ENCODE measurements at regions not wholly inside any gene's neighbourhood (a gene's known extent, or its start where the extent isn't known, plus 50 kb on each side); places are given as distances from the start of the nearest gene placed in this dataset.

- TF ChIP-seq, protein P1, sequence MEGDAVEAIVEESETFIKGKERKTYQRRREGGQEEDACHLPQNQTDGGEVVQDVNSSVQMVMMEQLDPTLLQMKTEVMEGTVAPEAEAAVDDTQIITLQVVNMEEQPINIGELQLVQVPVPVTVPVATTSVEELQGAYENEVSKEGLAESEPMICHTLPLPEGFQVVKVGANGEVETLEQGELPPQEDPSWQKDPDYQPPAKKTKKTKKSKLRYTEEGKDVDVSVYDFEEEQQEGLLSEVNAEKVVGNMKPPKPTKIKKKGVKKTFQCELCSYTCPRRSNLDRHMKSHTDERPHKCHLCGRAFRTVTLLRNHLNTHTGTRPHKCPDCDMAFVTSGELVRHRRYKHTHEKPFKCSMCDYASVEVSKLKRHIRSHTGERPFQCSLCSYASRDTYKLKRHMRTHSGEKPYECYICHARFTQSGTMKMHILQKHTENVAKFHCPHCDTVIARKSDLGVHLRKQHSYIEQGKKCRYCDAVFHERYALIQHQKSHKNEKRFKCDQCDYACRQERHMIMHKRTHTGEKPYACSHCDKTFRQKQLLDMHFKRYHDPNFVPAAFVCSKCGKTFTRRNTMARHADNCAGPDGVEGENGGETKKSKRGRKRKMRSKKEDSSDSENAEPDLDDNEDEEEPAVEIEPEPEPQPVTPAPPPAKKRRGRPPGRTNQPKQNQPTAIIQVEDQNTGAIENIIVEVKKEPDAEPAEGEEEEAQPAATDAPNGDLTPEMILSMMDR (IDR thresholded peaks at IDR 0.05; ENCODE audit: unreplicated experiment): no peak
- Mint-ChIP-seq H3K27ac (no peak overlapping the region), H3K9me3 (ENCODE audit: low read depth) (no peaks in the 10 kb centered on the region), H3K36me3 (ENCODE audit: insufficient read depth) (no peaks in the 10 kb centered on the region), H3K4me1 (ENCODE audit: low read depth) (peaks cover 1% of the 10 kb centered on the region), H3K27me3 (no peaks in the 10 kb centered on the region), H3K4me3 (ENCODE audit: low read depth) (no peak overlapping the region)
- no peak for DNase-seq (ENCODE audit: low spot score, unreplicated experiment)
Observed at GRCh38 chr14:30303350-30303749, 255.6 kb upstream of the G2E3 start.

GRCh38 chr14:30305346-30305745 lies 253.6 kb upstream of the G2E3 start:
- Mint-ChIP-seq H3K36me3 (ENCODE audit: insufficient read depth) (no peaks in the 10 kb centered on the region), H3K9me3 (ENCODE audit: low read depth) (no peaks in the 10 kb centered on the region), H3K27me3 (no peaks in the 10 kb centered on the region), H3K27ac (no peak overlapping the region), H3K4me3 (ENCODE audit: low read depth) (no peak overlapping the region), H3K4me1 (ENCODE audit: low read depth) (no peaks in the 10 kb centered on the region)
- no peak for DNase-seq (ENCODE audit: low spot score, unreplicated experiment)
- TF ChIP-seq, protein P1 (IDR thresholded peaks at IDR 0.05; ENCODE audit: unreplicated experiment): no peak

- H3K27me3 Mint-ChIP-seq: no peaks in the 10 kb centered on the region
- no peaks in the 10 kb centered on the region for H3K9me3 Mint-ChIP-seq (ENCODE audit: low read depth)
- no peak overlapping the region for H3K4me3 Mint-ChIP-seq (ENCODE audit: low read depth)
- no peaks in the 10 kb centered on the region for H3K36me3 Mint-ChIP-seq (ENCODE audit: insufficient read depth)
- no peak for DNase-seq (ENCODE audit: low spot score, unreplicated experiment)
- H3K27ac Mint-ChIP-seq: no peak overlapping the region
- TF ChIP-seq, protein P1 (IDR thresholded peaks at IDR 0.05; ENCODE audit: unreplicated experiment): no peak
- no peaks in the 10 kb centered on the region for H3K4me1 Mint-ChIP-seq (ENCODE audit: low read depth)
Observed at GRCh38 chr14:30309405-30309804, 249.6 kb upstream of the G2E3 start.

DNA sequence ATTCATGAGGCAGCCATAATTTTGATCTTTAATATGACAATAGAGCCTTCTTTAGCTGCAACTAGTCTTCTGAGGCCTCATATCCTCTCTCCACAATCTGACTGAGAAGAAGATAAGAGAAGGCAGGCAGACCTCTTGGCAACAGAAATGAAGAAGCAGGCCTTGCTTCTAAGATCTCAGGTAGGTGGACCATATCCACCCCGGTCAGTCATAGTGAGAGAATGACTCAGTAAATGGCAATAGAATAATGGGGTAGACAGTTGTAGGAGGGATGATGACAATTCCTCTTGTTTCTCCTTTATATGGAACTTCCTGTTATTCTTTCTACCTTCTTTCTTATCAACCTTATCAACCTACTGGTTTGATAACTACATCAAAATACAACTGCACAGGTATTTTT lies 246.7 kb upstream of the G2E3 start:
- Mint-ChIP-seq H3K36me3 (ENCODE audit: insufficient read depth) (no peaks in the 10 kb centered on the region), H3K9me3 (ENCODE audit: low read depth) (no peaks in the 10 kb centered on the region), H3K27me3 (no peaks in the 10 kb centered on the region), H3K4me3 (ENCODE audit: low read depth) (no peak overlapping the region), H3K4me1 (ENCODE audit: low read depth) (no peaks in the 10 kb centered on the region), H3K27ac (no peak overlapping the region)
- DNase-seq (ENCODE audit: low spot score, unreplicated experiment): no peak
- TF ChIP-seq, protein P1 (IDR thresholded peaks at IDR 0.05; ENCODE audit: unreplicated experiment): no peak

GRCh38 chr14:30317729-30318128 lies 241.2 kb upstream of the G2E3 start:
- TF ChIP-seq, protein P1 (IDR thresholded peaks at IDR 0.05; ENCODE audit: unreplicated experiment): no peak
- no peak for DNase-seq (ENCODE audit: low spot score, unreplicated experiment)
- H3K4me3 Mint-ChIP-seq (ENCODE audit: low read depth): no peak overlapping the region
- no peaks in the 10 kb centered on the region for H3K9me3 Mint-ChIP-seq (ENCODE audit: low read depth)
- peaks cover 10% of the 10 kb centered on the region for H3K27me3 Mint-ChIP-seq
- H3K36me3 Mint-ChIP-seq (ENCODE audit: insufficient read depth): no peaks in the 10 kb centered on the region
- H3K27ac Mint-ChIP-seq: no peak overlapping the region
- peaks cover 1% of the 10 kb centered on the region for H3K4me1 Mint-ChIP-seq (ENCODE audit: low read depth)

Measured in progenitor cell of endocrine pancreas (in vitro differentiated cells).